Caco-2 (cell line): ENCODE measurements at regions not wholly inside any gene's neighbourhood (a gene's known extent, or its start where the extent isn't known, plus 50 kb on each side); places are given as distances from the start of the nearest gene placed in this dataset.

Experiments used
- BruUV-seq: library from RNA; stranded (reverse); fragments of 400-500 nt; replicated peaks from 2 replicates; lab custom pipeline; 2021; lab: Mats Ljungman, UMichigan
- CTCF ChIA-PET: fragments of 300-600 bp; sonication (Branson Sonifier 250); formaldehyde crosslinking; loops from one replicate; lab custom pipeline; 2022; ENCODE audit warnings: antibody characterized with exemption; lab: Charles Lee
- POLR2A ChIA-PET: fragments of 300-600 bp; sonication (Branson Sonifier 250); formaldehyde crosslinking; loops from one replicate; lab custom pipeline; 2022; ENCODE audit warnings: antibody characterized with exemption; lab: Charles Lee
- DNase-seq, 2 experiments: peaks; one replicate each; pipeline versions ENCODE4 v3.0.0 to v3.0.0-alpha.2; 2020 to 2022
- H3K27me3 ChIP-seq: replicated peaks from 2 replicates; pipeline ENCODE4 v1.6.0; 2011; ENCODE audit warnings: low read length; ENCODE audit not compliant: control insufficient read depth, insufficient read depth
- H3K36me3 ChIP-seq: 2 replicates; pipeline ENCODE4 v1.5.1; 2011; ENCODE audit warnings: low read length; ENCODE audit not compliant: control insufficient read depth, insufficient read depth
- H3K4me1 ChIP-seq: fragments of 250-450 bp; sonication (Bioruptor Pico); 2 replicates; pipeline ENCODE4 v1.5.1; 2020; ENCODE audit warnings: mild to moderate bottlenecking
- H3K4me3 ChIP-seq: 2 replicates; pipeline ENCODE4 v1.5.1; 2011; ENCODE audit warnings: low read depth, mild to moderate bottlenecking, control low read depth, low read length
- H3K9me3 ChIP-seq: fragments of 250-450 bp; sonication (Bioruptor Pico); 2 replicates; pipeline ENCODE4 v1.5.1; 2020; ENCODE audit warnings: mild to moderate bottlenecking, moderate library complexity
- H3K27ac Mint-ChIP-seq: one replicate; pipeline ENCODE4 v1.8.0; 2022; ENCODE audit warnings: mixed read lengths; ENCODE audit not compliant: unreplicated experiment
- H3K27me3 Mint-ChIP-seq: one replicate; pipeline ENCODE4 v1.8.0; 2022; ENCODE audit warnings: mixed read lengths; ENCODE audit not compliant: insufficient read depth, unreplicated experiment
- H3K36me3 Mint-ChIP-seq: one replicate; pipeline ENCODE4 v1.8.0; 2022; ENCODE audit warnings: mild to moderate bottlenecking, mixed read lengths; ENCODE audit not compliant: insufficient read depth, unreplicated experiment
- H3K4me1 Mint-ChIP-seq: one replicate; pipeline ENCODE4 v1.8.0; 2022; ENCODE audit warnings: low read depth, mixed read lengths; ENCODE audit not compliant: unreplicated experiment
- H3K4me3 Mint-ChIP-seq: one replicate; pipeline ENCODE4 v1.8.0; 2022; ENCODE audit warnings: mild to moderate bottlenecking, moderate library complexity, mixed read lengths; ENCODE audit not compliant: unreplicated experiment
- H3K9me3 Mint-ChIP-seq: one replicate; pipeline ENCODE4 v1.8.0; 2022; ENCODE audit warnings: mixed read lengths; ENCODE audit not compliant: unreplicated experiment
- intact Hi-C: fragments of 100-400 bp; cut with micrococcal nuclease; formaldehyde crosslinking; loops from one replicate; pipeline ENCODE4 v1.10.0; 2022; ENCODE audit not compliant: unreplicated experiment
- TF ChIP-seq, protein P1 (sequence below), 2 experiments: fragments of 200-600 bp in 1 of 2; IDR thresholded peaks; 1 replicate in 1 of 2; 2 replicates in 1 of 2; pipeline versions ENCODE4 v1.5.1 to v1.8.0; 2011 to 2022; ENCODE audit warnings: antibody characterized with exemption in 1 of 2, control low read depth in 1 of 2, inconsistent platforms in 1 of 2, low read depth in 1 of 2, low read length in 1 of 2, mild to moderate bottlenecking in 1 of 2, moderate library complexity in 1 of 2; ENCODE audit not compliant: insufficient read depth in 1 of 2, severe bottlenecking in 1 of 2, unreplicated experiment in 1 of 2

DNA sequence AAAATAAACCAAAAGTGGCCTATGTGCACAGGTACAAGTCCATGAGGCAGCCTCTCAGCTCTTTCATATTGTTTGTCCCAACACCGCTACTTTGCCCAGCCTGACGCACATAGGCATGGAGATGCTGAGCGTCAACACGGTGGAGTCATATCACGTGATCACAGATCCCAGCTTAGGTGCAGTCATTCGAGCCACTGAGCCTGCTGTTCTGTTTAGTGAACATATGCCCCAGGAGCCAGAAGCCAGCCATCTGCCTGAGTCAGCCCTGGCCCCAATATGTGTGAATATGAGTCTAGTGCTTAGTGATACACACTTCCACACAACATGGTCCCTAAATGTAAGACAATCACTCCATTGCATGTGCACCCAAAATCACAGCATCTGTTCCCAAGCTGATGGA lies 88.2 kb upstream of the LCLAT1 start:
- TF ChIP-seq, protein P1, sequence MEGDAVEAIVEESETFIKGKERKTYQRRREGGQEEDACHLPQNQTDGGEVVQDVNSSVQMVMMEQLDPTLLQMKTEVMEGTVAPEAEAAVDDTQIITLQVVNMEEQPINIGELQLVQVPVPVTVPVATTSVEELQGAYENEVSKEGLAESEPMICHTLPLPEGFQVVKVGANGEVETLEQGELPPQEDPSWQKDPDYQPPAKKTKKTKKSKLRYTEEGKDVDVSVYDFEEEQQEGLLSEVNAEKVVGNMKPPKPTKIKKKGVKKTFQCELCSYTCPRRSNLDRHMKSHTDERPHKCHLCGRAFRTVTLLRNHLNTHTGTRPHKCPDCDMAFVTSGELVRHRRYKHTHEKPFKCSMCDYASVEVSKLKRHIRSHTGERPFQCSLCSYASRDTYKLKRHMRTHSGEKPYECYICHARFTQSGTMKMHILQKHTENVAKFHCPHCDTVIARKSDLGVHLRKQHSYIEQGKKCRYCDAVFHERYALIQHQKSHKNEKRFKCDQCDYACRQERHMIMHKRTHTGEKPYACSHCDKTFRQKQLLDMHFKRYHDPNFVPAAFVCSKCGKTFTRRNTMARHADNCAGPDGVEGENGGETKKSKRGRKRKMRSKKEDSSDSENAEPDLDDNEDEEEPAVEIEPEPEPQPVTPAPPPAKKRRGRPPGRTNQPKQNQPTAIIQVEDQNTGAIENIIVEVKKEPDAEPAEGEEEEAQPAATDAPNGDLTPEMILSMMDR (IDR thresholded peaks at IDR 0.05; ENCODE audit: insufficient read depth in 1 of 2, low read depth in 1 of 2, low read length in 1 of 2, severe bottlenecking in 1 of 2, unreplicated experiment in 1 of 2): no peak
- Mint-ChIP-seq H3K4me1 (peaks cover 8% of the 10 kb centered on the region), H3K27ac (no peak overlapping the region), H3K36me3 (no peaks in the 10 kb centered on the region), H3K4me3 (no peak overlapping the region), H3K9me3 (no peaks in the 10 kb centered on the region), H3K27me3 (no peaks in the 10 kb centered on the region)
- no peaks in the 10 kb centered on the region for H3K36me3 ChIP-seq
- POLR2A ChIA-PET: no interaction called here
- intact Hi-C loops: no loop called here
- DNase-seq: no peak
- H3K9me3 ChIP-seq: no peaks in the 10 kb centered on the region
- no peaks in the 10 kb centered on the region for H3K27me3 ChIP-seq
- peaks cover 17% of the 10 kb centered on the region for H3K4me1 ChIP-seq
- H3K4me3 ChIP-seq: no peak overlapping the region
- CTCF ChIA-PET: no interaction called here
- BruUV-seq: no TSS peak

DNA sequence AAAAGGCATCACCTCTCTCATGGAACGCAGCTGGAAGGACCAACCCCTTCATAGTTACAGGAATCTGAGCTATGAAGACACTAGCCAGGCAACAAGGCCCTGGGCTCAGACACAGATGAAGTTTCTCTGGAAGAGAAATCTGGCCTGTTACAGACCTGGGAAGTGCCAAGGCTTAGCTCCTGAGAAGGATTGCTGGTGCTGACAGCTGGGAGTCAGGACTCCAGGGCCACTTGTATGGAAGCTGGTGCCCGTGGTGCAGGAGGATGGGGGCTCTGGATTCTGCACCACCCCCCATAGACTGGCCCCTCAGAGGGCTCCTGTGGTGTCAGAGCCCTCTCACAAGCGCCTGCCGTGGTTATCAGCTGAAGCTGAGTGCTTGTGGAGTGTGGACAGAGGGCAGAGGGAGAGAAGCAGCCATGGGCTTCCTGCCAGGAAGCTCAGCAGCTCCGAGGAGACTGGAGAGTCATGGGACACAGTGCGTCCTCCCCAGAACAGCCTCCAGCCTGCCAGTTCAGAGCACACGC lies 87.3 kb upstream of the LCLAT1 start:
- Mint-ChIP-seq H3K9me3 (no peaks in the 10 kb centered on the region), H3K27me3 (no peaks in the 10 kb centered on the region), H3K36me3 (no peaks in the 10 kb centered on the region), H3K4me3 (no peak overlapping the region), H3K4me1 (peaks cover 8% of the 10 kb centered on the region), H3K27ac (no peak overlapping the region)
- Histone ChIP-seq H3K4me1 (peaks cover 17% of the 10 kb centered on the region), H3K9me3 (no peaks in the 10 kb centered on the region), H3K4me3 (no peak overlapping the region), H3K36me3 (no peaks in the 10 kb centered on the region), H3K27me3 (no peaks in the 10 kb centered on the region)
- POLR2A ChIA-PET: no interaction called here
- BruUV-seq: no TSS peak
- intact Hi-C loops: no loop called here
- CTCF ChIA-PET: no interaction called here
- TF ChIP-seq, protein P1 (IDR thresholded peaks at IDR 0.05; ENCODE audit: insufficient read depth in 1 of 2, low read depth in 1 of 2, low read length in 1 of 2, severe bottlenecking in 1 of 2, unreplicated experiment in 1 of 2): no peak
- no peak for DNase-seq

DNA sequence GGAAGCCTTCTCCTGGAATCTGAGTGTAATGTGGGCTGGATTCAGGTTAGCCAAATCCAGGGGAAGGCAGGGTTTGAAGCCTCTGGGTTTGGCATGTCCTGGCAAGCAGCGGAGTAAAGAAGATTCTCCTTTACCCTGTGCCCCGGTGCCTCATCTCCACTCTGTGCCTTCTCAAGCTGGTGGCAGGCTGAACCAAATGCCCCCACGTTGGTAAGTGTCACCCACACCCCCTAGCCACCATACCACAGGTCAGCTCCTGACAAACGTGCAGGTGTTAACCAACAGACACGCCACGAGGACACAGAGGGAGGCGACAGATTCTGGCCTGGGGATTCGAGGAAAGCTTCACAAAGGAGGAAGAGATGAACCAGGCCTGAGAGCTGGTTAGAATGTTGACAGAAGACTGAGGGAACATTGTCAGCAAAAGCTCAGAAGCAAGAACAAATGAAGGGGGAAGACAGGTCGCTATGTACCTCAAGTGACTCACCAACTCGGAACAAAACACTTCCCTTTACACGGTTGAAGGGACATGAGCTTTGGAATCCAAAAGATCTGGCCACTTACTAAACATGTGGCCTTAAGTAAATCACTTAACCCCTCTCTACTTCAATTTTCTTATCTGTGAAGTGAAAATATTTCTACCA lies 85.2 kb upstream of the LCLAT1 start:
- Mint-ChIP-seq H3K27me3 (no peaks in the 10 kb centered on the region), H3K4me1 (peaks cover 8% of the 10 kb centered on the region), H3K4me3 (no peak overlapping the region), H3K36me3 (no peaks in the 10 kb centered on the region), H3K9me3 (no peaks in the 10 kb centered on the region), H3K27ac (peak overlapping the region; percentile 4)
- intact Hi-C loops: no loop called here
- Histone ChIP-seq H3K4me3 (no peak overlapping the region), H3K9me3 (no peaks in the 10 kb centered on the region), H3K4me1 (peaks cover 17% of the 10 kb centered on the region), H3K27me3 (no peaks in the 10 kb centered on the region), H3K36me3 (no peaks in the 10 kb centered on the region)
- ChIA-PET POLR2A (no interaction called here), CTCF (interaction anchor here (1.3 to 1.9 kb wide), 2 partner anchors 197 to 350 kb away, joined by 5 to 8 read pairs; no protein-coding TSS in a partner anchor)
- TF ChIP-seq, protein P1 (IDR thresholded peaks at IDR 0.05; ENCODE audit: insufficient read depth in 1 of 2, low read depth in 1 of 2, low read length in 1 of 2, severe bottlenecking in 1 of 2, unreplicated experiment in 1 of 2): no peak
- no TSS peak for BruUV-seq
- DNase-seq: no peak
